Endothelial cell of umbilical vein (primary cell): ENCODE measurements at regions not wholly inside any gene's neighbourhood (a gene's known extent, or its start where the extent isn't known, plus 50 kb on each side); places are given as distances from the start of the nearest gene placed in this dataset.

Experiments
- BruUV-seq: library from RNA; stranded (reverse); fragments of 400-500 nt; replicated peaks from 2 replicates; lab custom pipeline; 2021; lab: Mats Ljungman, UMichigan
- CTCF ChIA-PET: fragments of 300-600, 350-600 bp; sonication (Branson Sonifier 250); formaldehyde crosslinking; loops from one replicate; lab custom pipeline; 2021; ENCODE audit warnings: antibody characterized with exemption, inconsistent platforms; lab: Charles Lee
- POLR2A ChIA-PET: fragments of 300-600, 350-600 bp; sonication (Branson Sonifier 250); formaldehyde crosslinking; loops from one replicate; lab custom pipeline; 2021; ENCODE audit warnings: antibody characterized with exemption, inconsistent platforms; lab: Charles Lee
- DNase-seq: peaks from one replicate; pipeline ENCODE4 v3.0.0-alpha.2; 2011; ENCODE audit warnings: low read depth, low spot score
- FAIRE-seq: peaks from 2 replicates; lab custom pipeline; 2011; peaks lifted over from hg19 to GRCh38; lab: Jason Lieb, UNC
- H2AFZ ChIP-seq: 2 replicates; pipeline ENCODE4 v1.6.0; 2012; ENCODE audit warnings: low read depth, low read length, control low read depth, inconsistent platforms
- H3K27ac ChIP-seq: 2 replicates; pipeline ENCODE4 v1.5.1; 2011; ENCODE audit warnings: low read depth, mild to moderate bottlenecking, control low read depth, low read length, moderate library complexity; ENCODE audit not compliant: insufficient read depth
- H3K27me3 ChIP-seq, 2 experiments: 2 replicates each; pipeline versions ENCODE4 v1.6.0 to v1.6.1; 2011; ENCODE audit warnings: low read length in 2 of 2, mixed read lengths in 1 of 2; ENCODE audit not compliant: control insufficient read depth in 2 of 2, insufficient read depth in 2 of 2
- H3K36me3 ChIP-seq, 2 experiments: 2 replicates in 1 of 2; 3 replicates in 1 of 2; pipeline ENCODE4 v1.5.1; 2011; ENCODE audit warnings: low read length in 2 of 2, mild to moderate bottlenecking in 1 of 2, moderate library complexity in 1 of 2; ENCODE audit not compliant: control insufficient read depth in 2 of 2, insufficient read depth in 2 of 2; ENCODE audit errors: extremely low read depth in 1 of 2
- H3K4me1 ChIP-seq: 3 replicates; pipeline ENCODE4 v1.5.1; 2011; ENCODE audit warnings: mild to moderate bottlenecking, low read length; ENCODE audit not compliant: control insufficient read depth, insufficient read depth; ENCODE audit errors: extremely low read depth
- H3K4me2 ChIP-seq: 2 replicates; pipeline ENCODE4 v1.6.1; 2011; ENCODE audit warnings: low read length, control low read depth, mixed read lengths; ENCODE audit not compliant: insufficient read depth
- H3K4me3 ChIP-seq, 3 experiments: fragments of 200-600 bp in 1 of 3; sonication (generic), shearing (Covaris generic) in 1 of 3; replicated peaks in 1 of 3; 2 replicates each; pipeline ENCODE4 v1.5.1; 2011 to 2016; ENCODE audit warnings: control low read depth in 3 of 3, low read length in 3 of 3, mild to moderate bottlenecking in 2 of 3, inconsistent platforms in 1 of 3, low read depth in 1 of 3, moderate library complexity in 1 of 3; ENCODE audit not compliant: insufficient read depth in 1 of 3
- H3K79me2 ChIP-seq: 2 replicates; pipeline ENCODE4 v1.6.0; 2012; ENCODE audit warnings: low read length, inconsistent platforms; ENCODE audit not compliant: control insufficient read depth, insufficient read depth
- H3K9ac ChIP-seq: replicated peaks from 2 replicates; pipeline ENCODE3; 2011; ENCODE audit warnings: low read length, control low read depth; ENCODE audit not compliant: insufficient read depth; ENCODE audit errors: extremely low read depth
- H3K9me1 ChIP-seq: replicated peaks from 3 replicates; pipeline ENCODE4 v1.6.0; 2011; ENCODE audit warnings: mild to moderate bottlenecking, low read length; ENCODE audit not compliant: control insufficient read depth, insufficient read depth; ENCODE audit errors: extremely low read depth
- H3K9me3 ChIP-seq: replicated peaks from 2 replicates; pipeline ENCODE4 v1.5.1; 2012; ENCODE audit warnings: low read length, inconsistent platforms; ENCODE audit not compliant: control insufficient read depth, insufficient read depth
- H4K20me1 ChIP-seq: replicated peaks from 2 replicates; pipeline ENCODE3; 2011; ENCODE audit warnings: mild to moderate bottlenecking, low read length; ENCODE audit not compliant: control insufficient read depth, insufficient read depth; ENCODE audit errors: extremely low read depth
- EZH2 ChIP-seq: IDR thresholded peaks from 2 replicates; pipeline ENCODE4 v1.6.1; 2012; ENCODE audit warnings: borderline replicate concordance, low read depth, mild to moderate bottlenecking, moderate library complexity, low read length, inconsistent platforms; ENCODE audit not compliant: severe bottlenecking
- FOS ChIP-seq: IDR thresholded peaks from 2 replicates; pipeline ENCODE4 v1.6.1; 2011; ENCODE audit warnings: mild to moderate bottlenecking, low read length, moderate library complexity, borderline replicate concordance; ENCODE audit not compliant: insufficient read depth
- GATA2 ChIP-seq: IDR thresholded peaks from 2 replicates; pipeline ENCODE4 v1.7.0; 2011; ENCODE audit warnings: low read depth, mild to moderate bottlenecking, moderate library complexity, mixed read lengths, low read length; ENCODE audit not compliant: insufficient read length, insufficient read depth
- JUN ChIP-seq: IDR thresholded peaks from 2 replicates; pipeline ENCODE4 v1.6.1; 2011; ENCODE audit warnings: borderline replicate concordance, low read depth; ENCODE audit not compliant: insufficient read length, insufficient read depth
- MYC ChIP-seq: IDR thresholded peaks from one replicate; pipeline ENCODE4 v1.6.1; 2011; ENCODE audit warnings: mild to moderate bottlenecking, low read depth, low read length
- POLR2A ChIP-seq: IDR thresholded peaks from 2 replicates; pipeline ENCODE4 v1.6.1; 2012; ENCODE audit warnings: low read depth, mild to moderate bottlenecking, control low read depth, low read length
- POLR2AphosphoS5 ChIP-seq: IDR thresholded peaks from 2 replicates; pipeline ENCODE4 v1.6.1; 2012; ENCODE audit warnings: low read depth, mild to moderate bottlenecking, control low read depth, low read length, moderate library complexity; ENCODE audit not compliant: insufficient read depth
- dilution Hi-C: fragments of 300-500 bp; cut with MboI; formaldehyde crosslinking; loops from one replicate; pipeline ENCODE4 v1.15.0; 2019; ENCODE audit warnings: low sequenced_read_pairs; ENCODE audit not compliant: extremely low pct_ligation_motif_present
- intact Hi-C: fragments of 100-400 bp; cut with micrococcal nuclease; formaldehyde crosslinking; loops from one replicate; pipeline ENCODE4 v1.10.0; 2022
- TF ChIP-seq, protein P1 (sequence below): IDR thresholded peaks from 2 replicates; pipeline ENCODE4 v1.6.1; 2011; ENCODE audit not compliant: insufficient read depth, insufficient read length
- TF ChIP-seq, protein P2 (sequence below), 2 donors: IDR thresholded peaks; 1 replicate in 1 of 2; 2 replicates in 1 of 2; pipeline ENCODE4 v1.5.1; 2011; ENCODE audit warnings: low read length in 2 of 2, mild to moderate bottlenecking in 2 of 2, moderate library complexity in 2 of 2, control low read depth in 1 of 2, inconsistent platforms in 1 of 2, low read depth in 1 of 2; ENCODE audit not compliant: insufficient read depth in 1 of 2; ENCODE audit errors: extremely low read depth in 1 of 2

DNA sequence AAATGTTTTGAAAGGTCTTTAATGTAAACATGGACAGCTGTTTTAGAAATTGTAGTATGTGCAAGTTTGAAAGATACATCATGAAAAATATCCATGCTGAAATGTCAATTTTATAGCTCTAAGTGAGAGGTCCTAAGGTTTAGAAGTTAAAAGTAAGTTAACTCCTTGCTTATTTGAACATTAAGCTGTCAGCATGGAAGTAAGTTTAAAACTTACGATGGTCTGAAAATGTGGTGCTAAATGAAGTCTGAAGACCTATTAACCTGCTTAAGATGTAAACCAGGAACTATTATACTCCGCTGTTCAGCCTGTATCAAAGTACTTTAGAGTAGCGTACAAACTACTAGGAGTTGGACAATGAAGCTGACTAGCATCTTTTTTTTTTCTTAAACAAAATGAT lies 1082.4 kb downstream of the TMTC2 start:
- H3K4me3 ChIP-seq = no peak overlapping the region
- POLR2A ChIA-PET = no interaction called here
- intact Hi-C loops (no loop called here), dilution Hi-C loops (no loop called here)
- no TSS peak for BruUV-seq
- H3K27ac ChIP-seq = no peak overlapping the region
- TF ChIP-seq EZH2 (no peak), FOS (no peak), POLR2A (no peak), JUN (no peak), GATA2 (no peak), MYC (no peak), POLR2AphosphoS5 (no peak)
- TF ChIP-seq, protein P1, sequence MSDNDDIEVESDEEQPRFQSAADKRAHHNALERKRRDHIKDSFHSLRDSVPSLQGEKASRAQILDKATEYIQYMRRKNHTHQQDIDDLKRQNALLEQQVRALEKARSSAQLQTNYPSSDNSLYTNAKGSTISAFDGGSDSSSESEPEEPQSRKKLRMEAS = no peak
- TF ChIP-seq, protein P2, sequence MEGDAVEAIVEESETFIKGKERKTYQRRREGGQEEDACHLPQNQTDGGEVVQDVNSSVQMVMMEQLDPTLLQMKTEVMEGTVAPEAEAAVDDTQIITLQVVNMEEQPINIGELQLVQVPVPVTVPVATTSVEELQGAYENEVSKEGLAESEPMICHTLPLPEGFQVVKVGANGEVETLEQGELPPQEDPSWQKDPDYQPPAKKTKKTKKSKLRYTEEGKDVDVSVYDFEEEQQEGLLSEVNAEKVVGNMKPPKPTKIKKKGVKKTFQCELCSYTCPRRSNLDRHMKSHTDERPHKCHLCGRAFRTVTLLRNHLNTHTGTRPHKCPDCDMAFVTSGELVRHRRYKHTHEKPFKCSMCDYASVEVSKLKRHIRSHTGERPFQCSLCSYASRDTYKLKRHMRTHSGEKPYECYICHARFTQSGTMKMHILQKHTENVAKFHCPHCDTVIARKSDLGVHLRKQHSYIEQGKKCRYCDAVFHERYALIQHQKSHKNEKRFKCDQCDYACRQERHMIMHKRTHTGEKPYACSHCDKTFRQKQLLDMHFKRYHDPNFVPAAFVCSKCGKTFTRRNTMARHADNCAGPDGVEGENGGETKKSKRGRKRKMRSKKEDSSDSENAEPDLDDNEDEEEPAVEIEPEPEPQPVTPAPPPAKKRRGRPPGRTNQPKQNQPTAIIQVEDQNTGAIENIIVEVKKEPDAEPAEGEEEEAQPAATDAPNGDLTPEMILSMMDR (IDR thresholded peaks at IDR 0.05; ENCODE audit: extremely low read depth in 1 of 2, insufficient read depth in 1 of 2, low read depth in 1 of 2, low read length in 2 of 2) = no peak
- no peaks in the 10 kb centered on the region for H3K36me3 ChIP-seq
- FAIRE-seq (no peak), DNase-seq (no peak)
- CTCF ChIA-PET = no interaction called here
- H3K4me1 ChIP-seq = no peaks in the 10 kb centered on the region
- no peak overlapping the region for H3K4me2 ChIP-seq
- no peaks in the 10 kb centered on the region for H3K9me3 ChIP-seq
- H3K9ac ChIP-seq = no peak overlapping the region
- H2AFZ ChIP-seq = no peak overlapping the region
- no peaks in the 10 kb centered on the region for H3K9me1 ChIP-seq
- H4K20me1 ChIP-seq = no peaks in the 10 kb centered on the region
- no peaks in the 10 kb centered on the region for H3K27me3 ChIP-seq
- no peaks in the 10 kb centered on the region for H3K79me2 ChIP-seq
